GM13977 (cell line): ENCODE measurements at regions not wholly inside any gene's neighbourhood (a gene's known extent, or its start where the extent isn't known, plus 50 kb on each side); places are given as distances from the start of the nearest gene placed in this dataset.

Experiments used
- DNase-seq: peaks from one replicate; pipeline ENCODE4 v3.0.0; 2012; ENCODE audit warnings: low spot score
- CTCF ChIP-seq: IDR thresholded peaks from 2 replicates; pipeline ENCODE4 v1.5.1; 2012; ENCODE audit warnings: mild to moderate bottlenecking, control low read depth; ENCODE audit not compliant: insufficient read depth; ENCODE audit errors: extremely low read depth, missing control alignments
- in situ Hi-C: fragments of 300-500 bp; cut with MboI; formaldehyde crosslinking; loops from one replicate; pipeline ENCODE4 v1.12.0; 2022; ENCODE audit warnings: low sequenced_read_pairs, low pct_unique_long_range_greater_than_20kb, mixed read lengths, inconsistent platforms; ENCODE audit not compliant: unreplicated experiment

GRCh38 chr2:7878786-7879482 lies 802.9 kb upstream of the ID2 start:
- in situ Hi-C loops, result no loop called here
- DNase-seq, result no peak
- TF ChIP-seq CTCF, result no peak

- DNase-seq, result no peak
- in situ Hi-C loops, result no loop called here
- no peak for TF ChIP-seq CTCF
Measured at GRCh38 chr2:7879483-7879835, 802.4 kb upstream of the ID2 start.

GRCh38 chr2:7880126-7880525 lies 801.7 kb upstream of the ID2 start:
- in situ Hi-C loops, result no loop called here
- no peak for DNase-seq

GRCh38 chr2:7880566-7880965 lies 801.3 kb upstream of the ID2 start:
- no peak for TF ChIP-seq CTCF
- DNase-seq, result no peak

More at GRCh38 chr2:7880126-7880525, 801.7 kb upstream of the ID2 start:
- TF ChIP-seq CTCF, result no peak

GRCh38 chr2:7881063-7881462 lies 800.8 kb upstream of the ID2 start:
- TF ChIP-seq CTCF, result no peak
- DNase-seq, result no peak
- in situ Hi-C loops, result no loop called here

More at GRCh38 chr2:7880566-7880965, 801.3 kb upstream of the ID2 start:
- in situ Hi-C loops, result no loop called here

- DNase-seq, result no peak
- TF ChIP-seq CTCF, result no peak
- in situ Hi-C loops, result no loop called here
Measured at GRCh38 chr2:7881466-7881865, 800.4 kb upstream of the ID2 start.

- in situ Hi-C loops, result no loop called here
- no peak for TF ChIP-seq CTCF
- no peak for DNase-seq
Measured at GRCh38 chr2:7882296-7882695, 799.6 kb upstream of the ID2 start.
